ENCODE measurements at regions not wholly inside any gene's neighbourhood (a gene's known extent, or its start where the extent isn't known, plus 50 kb on each side); places are given as distances from the start of the nearest gene placed in this dataset.
A peak's percentile ranks its signal among the peaks of the same experiment; 100 is the strongest.

- H3K9me3 Mint-ChIP-seq (ENCODE audit: unreplicated experiment) = no peaks in the 10 kb centered on the region
- intact Hi-C loops (cut with micrococcal nuclease) = loop anchor here (2.0 kb wide), 1 partner anchor 67 kb away; the partner anchor contains the start of gene DUSP22
- ChIA-PET CTCF (interaction anchor here (0.6 to 1.8 kb wide), 3 partner anchors 10 to 59 kb away, joined by 3 to 5 read pairs (median 5); no protein-coding TSS in a partner anchor), POLR2A (interaction anchor here (0.7 to 4.3 kb wide), 4 partner anchors 10 to 102 kb away, joined by 3 to 37 read pairs (median 15); partner anchors contain the start of gene DUSP22)
- BruUV-seq (replicated peaks) = no TSS peak
- H3K27ac Mint-ChIP-seq (ENCODE audit: low read depth, unreplicated experiment) = peak overlapping the region; percentile 92
- H3K4me1 Mint-ChIP-seq (ENCODE audit: insufficient read depth, unreplicated experiment) = peaks cover 31% of the 10 kb centered on the region
- DNase-seq (ENCODE audit: unreplicated experiment) = no peak
- H3K4me3 Mint-ChIP-seq (ENCODE audit: unreplicated experiment) = no peak overlapping the region
- H3K36me3 Mint-ChIP-seq (ENCODE audit: insufficient read depth, unreplicated experiment) = no peaks in the 10 kb centered on the region
- H3K27me3 Mint-ChIP-seq (ENCODE audit: insufficient read depth, unreplicated experiment) = no peaks in the 10 kb centered on the region
- TF ChIP-seq, protein P1, sequence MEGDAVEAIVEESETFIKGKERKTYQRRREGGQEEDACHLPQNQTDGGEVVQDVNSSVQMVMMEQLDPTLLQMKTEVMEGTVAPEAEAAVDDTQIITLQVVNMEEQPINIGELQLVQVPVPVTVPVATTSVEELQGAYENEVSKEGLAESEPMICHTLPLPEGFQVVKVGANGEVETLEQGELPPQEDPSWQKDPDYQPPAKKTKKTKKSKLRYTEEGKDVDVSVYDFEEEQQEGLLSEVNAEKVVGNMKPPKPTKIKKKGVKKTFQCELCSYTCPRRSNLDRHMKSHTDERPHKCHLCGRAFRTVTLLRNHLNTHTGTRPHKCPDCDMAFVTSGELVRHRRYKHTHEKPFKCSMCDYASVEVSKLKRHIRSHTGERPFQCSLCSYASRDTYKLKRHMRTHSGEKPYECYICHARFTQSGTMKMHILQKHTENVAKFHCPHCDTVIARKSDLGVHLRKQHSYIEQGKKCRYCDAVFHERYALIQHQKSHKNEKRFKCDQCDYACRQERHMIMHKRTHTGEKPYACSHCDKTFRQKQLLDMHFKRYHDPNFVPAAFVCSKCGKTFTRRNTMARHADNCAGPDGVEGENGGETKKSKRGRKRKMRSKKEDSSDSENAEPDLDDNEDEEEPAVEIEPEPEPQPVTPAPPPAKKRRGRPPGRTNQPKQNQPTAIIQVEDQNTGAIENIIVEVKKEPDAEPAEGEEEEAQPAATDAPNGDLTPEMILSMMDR (IDR thresholded peaks at IDR 0.05; ENCODE audit: unreplicated experiment) = no peak
Measured at GRCh38 chr6:225907-226306, 66.4 kb upstream of the DUSP22 start.

DNA sequence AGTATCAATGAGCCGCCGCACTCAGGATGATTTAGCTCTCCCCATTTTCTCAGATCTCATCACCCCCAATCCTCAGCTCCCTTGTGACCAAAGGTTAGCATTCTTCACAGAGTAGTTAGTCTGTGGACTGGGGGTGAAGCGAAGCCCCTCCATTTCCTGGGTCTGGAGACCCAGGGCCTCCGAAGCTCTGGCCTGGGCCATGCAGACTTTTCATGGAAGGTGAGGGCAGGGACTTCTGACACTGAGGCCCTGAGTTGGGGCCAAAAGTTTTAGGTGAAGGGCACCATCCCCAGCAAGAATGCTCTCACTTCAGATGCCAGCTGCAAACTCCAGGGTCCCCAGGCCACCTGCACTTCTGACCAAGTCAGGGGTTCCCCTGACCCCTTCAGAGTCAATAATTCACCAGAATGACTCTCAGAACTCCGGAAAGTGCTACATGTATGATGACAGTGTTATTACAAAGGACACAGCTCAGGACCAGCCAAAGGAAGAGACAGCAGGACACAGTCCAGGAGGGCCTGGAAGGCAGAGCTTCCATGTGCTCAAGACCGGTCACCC is 65.7 kb upstream of the DUSP22 start:
- no peak overlapping the region for H3K27ac Mint-ChIP-seq (ENCODE audit: low read depth, unreplicated experiment)
- no peaks in the 10 kb centered on the region for H3K9me3 Mint-ChIP-seq (ENCODE audit: unreplicated experiment)
- no peaks in the 10 kb centered on the region for H3K36me3 Mint-ChIP-seq (ENCODE audit: insufficient read depth, unreplicated experiment)
- no TSS peak for BruUV-seq (replicated peaks)
- TF ChIP-seq, protein P1 (IDR thresholded peaks at IDR 0.05; ENCODE audit: unreplicated experiment) = no peak
- CTCF ChIA-PET = interaction anchor here (1.3 to 1.8 kb wide), 2 partner anchors 11 to 38 kb away, joined by 5 read pairs; no protein-coding TSS in a partner anchor
- POLR2A ChIA-PET = interaction anchor here (1.2 to 4.3 kb wide), 3 partner anchors 10 to 67 kb away, joined by 3 to 37 read pairs (median 27); partner anchors contain the start of gene DUSP22
- H3K27me3 Mint-ChIP-seq (ENCODE audit: insufficient read depth, unreplicated experiment) = no peaks in the 10 kb centered on the region
- H3K4me1 Mint-ChIP-seq (ENCODE audit: insufficient read depth, unreplicated experiment) = peaks cover 24% of the 10 kb centered on the region
- DNase-seq (ENCODE audit: unreplicated experiment) = no peak
- no peak overlapping the region for H3K4me3 Mint-ChIP-seq (ENCODE audit: unreplicated experiment)
- intact Hi-C loops (cut with micrococcal nuclease) = no loop called here

DNA sequence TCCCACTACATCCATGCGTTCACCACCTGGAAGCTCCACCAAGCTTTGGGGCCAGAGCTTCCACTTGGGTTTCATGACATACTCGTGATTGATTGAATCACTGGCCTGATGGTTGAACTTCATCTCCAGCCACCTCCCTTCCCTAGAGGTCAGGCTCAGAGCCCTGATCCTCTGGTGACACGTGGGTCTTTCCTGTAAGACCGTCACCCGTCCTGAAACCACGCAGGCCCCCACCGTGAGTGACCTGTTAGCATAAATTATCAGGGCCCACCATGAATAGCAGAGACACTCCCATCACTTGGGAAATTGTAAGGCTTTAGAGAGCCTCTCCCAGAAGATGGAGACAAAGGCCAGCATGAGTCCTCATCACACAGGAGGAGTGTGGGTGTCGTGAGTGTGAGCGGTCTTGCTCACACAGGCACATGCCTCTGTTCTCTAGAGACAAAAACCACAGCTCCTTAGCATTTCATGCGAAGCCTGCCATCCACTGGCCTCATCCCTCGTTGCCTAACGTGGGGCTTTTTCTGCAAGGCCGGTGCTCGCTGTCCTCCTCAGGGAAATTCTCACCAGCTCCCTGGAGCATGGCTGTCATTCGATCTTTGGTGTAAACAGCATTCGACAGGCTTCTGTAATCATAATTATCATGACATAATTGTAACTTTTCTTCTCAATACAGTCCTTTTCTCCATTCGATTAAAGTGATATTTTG is 65.1 kb upstream of the DUSP22 start:
- CTCF ChIA-PET = interaction anchor here (1.3 kb wide), 1 partner anchor 38 kb away, joined by 5 read pairs; no protein-coding TSS in a partner anchor
- POLR2A ChIA-PET = interaction anchor here (1.2 to 3.9 kb wide), 2 partner anchors 9 to 11 kb away, joined by 3 to 37 read pairs; no protein-coding TSS in a partner anchor
- DNase-seq (ENCODE audit: unreplicated experiment) = no peak
- H3K4me3 Mint-ChIP-seq (ENCODE audit: unreplicated experiment) = no peak overlapping the region
- TF ChIP-seq, protein P1 (IDR thresholded peaks at IDR 0.05; ENCODE audit: unreplicated experiment) = no peak
- peaks cover 22% of the 10 kb centered on the region for H3K4me1 Mint-ChIP-seq (ENCODE audit: insufficient read depth, unreplicated experiment)
- no peak overlapping the region for H3K27ac Mint-ChIP-seq (ENCODE audit: low read depth, unreplicated experiment)
- no TSS peak for BruUV-seq (replicated peaks)
- H3K9me3 Mint-ChIP-seq (ENCODE audit: unreplicated experiment) = no peaks in the 10 kb centered on the region
- no peaks in the 10 kb centered on the region for H3K36me3 Mint-ChIP-seq (ENCODE audit: insufficient read depth, unreplicated experiment)
- H3K27me3 Mint-ChIP-seq (ENCODE audit: insufficient read depth, unreplicated experiment) = no peaks in the 10 kb centered on the region
- intact Hi-C loops (cut with micrococcal nuclease) = no loop called here

- ChIA-PET POLR2A (no interaction called here), CTCF (no interaction called here)
- no peaks in the 10 kb centered on the region for H3K27me3 Mint-ChIP-seq (ENCODE audit: insufficient read depth, unreplicated experiment)
- H3K4me3 Mint-ChIP-seq (ENCODE audit: unreplicated experiment) = no peak overlapping the region
- no peak overlapping the region for H3K27ac Mint-ChIP-seq (ENCODE audit: low read depth, unreplicated experiment)
- TF ChIP-seq, protein P1 (IDR thresholded peaks at IDR 0.05; ENCODE audit: unreplicated experiment) = no peak
- no peak for DNase-seq (ENCODE audit: unreplicated experiment)
- H3K9me3 Mint-ChIP-seq (ENCODE audit: unreplicated experiment) = no peaks in the 10 kb centered on the region
- H3K36me3 Mint-ChIP-seq (ENCODE audit: insufficient read depth, unreplicated experiment) = no peaks in the 10 kb centered on the region
- intact Hi-C loops (cut with micrococcal nuclease) = no loop called here
- BruUV-seq (replicated peaks) = no TSS peak
- peaks cover 22% of the 10 kb centered on the region for H3K4me1 Mint-ChIP-seq (ENCODE audit: insufficient read depth, unreplicated experiment)
Measured at GRCh38 chr6:227812-228338, 64.4 kb upstream of the DUSP22 start.

Data from MCF 10A (cell line).